GM12892 (cell line): ENCODE measurements at regions not wholly inside any gene's neighbourhood (a gene's known extent, or its start where the extent isn't known, plus 50 kb on each side); places are given as distances from the start of the nearest gene placed in this dataset.

ENCODE experiments used
- POLR2A ChIP-seq: IDR thresholded peaks from 2 replicates; pipeline ENCODE4 v1.6.1; 2011; ENCODE audit warnings: low read depth, low read length, control low read depth
- POLR2AphosphoS5 ChIP-seq: IDR thresholded peaks from 2 replicates; pipeline ENCODE4 v1.6.1; 2011; ENCODE audit warnings: low read depth, low read length, control low read depth

GRCh38 chr12:87015352-87015751 lies 759.2 kb upstream of the MGAT4C start:
- TF ChIP-seq POLR2A (no peak), POLR2AphosphoS5 (no peak)
